WTC11 (cell line): ENCODE measurements at regions not wholly inside any gene's neighbourhood (a gene's known extent, or its start where the extent isn't known, plus 50 kb on each side); places are given as distances from the start of the nearest gene placed in this dataset.

Experiments used
- CREM ChIP-seq: sonication (generic); formaldehyde crosslinking; IDR thresholded peaks from 2 replicates; pipeline ENCODE4 v1.8.1; 2022; ENCODE audit warnings: mild to moderate bottlenecking, missing genetic modification reagents, moderate library complexity
- ELF4 ChIP-seq: sonication (generic); formaldehyde crosslinking; IDR thresholded peaks from 2 replicates; pipeline ENCODE4 v1.8.1; 2022; ENCODE audit warnings: low read depth, mild to moderate bottlenecking, moderate library complexity, missing genetic modification reagents
- NFYB ChIP-seq: sonication (generic); formaldehyde crosslinking; conservative IDR thresholded peaks from 2 replicates; pipeline ENCODE4 v1.8.0; 2022; ENCODE audit warnings: low read depth, missing genetic modification reagents
- RELA ChIP-seq: sonication (generic); formaldehyde crosslinking; IDR thresholded peaks from 2 replicates; pipeline ENCODE4 v1.8.1; 2022; ENCODE audit warnings: missing genetic modification reagents, mild to moderate bottlenecking, borderline replicate concordance
- TCF7 ChIP-seq: sonication (generic); formaldehyde crosslinking; IDR thresholded peaks from 2 replicates; pipeline ENCODE4 v1.8.0; 2022; ENCODE audit warnings: mild to moderate bottlenecking, low read depth, missing genetic modification reagents, moderate library complexity
- ZNF232 ChIP-seq: sonication (generic); formaldehyde crosslinking; IDR thresholded peaks from 2 replicates; pipeline ENCODE4 v1.8.0; 2022; ENCODE audit warnings: mild to moderate bottlenecking, missing genetic modification reagents
- ZNF671 ChIP-seq: fragments of 250-450 bp; sonication (Bioruptor Pico); IDR thresholded peaks from 2 replicates; pipeline ENCODE4 v1.8.0; 2021; ENCODE audit warnings: mild to moderate bottlenecking
- TF ChIP-seq, protein P1 (sequence below): sonication (generic); formaldehyde crosslinking; IDR thresholded peaks from 2 replicates; pipeline ENCODE4 v1.8.0; 2022; ENCODE audit warnings: mild to moderate bottlenecking, missing genetic modification reagents
- TF ChIP-seq, protein P2 (sequence below): sonication (generic); formaldehyde crosslinking; IDR thresholded peaks from 2 replicates; pipeline ENCODE4 v1.8.1; 2023; ENCODE audit warnings: mild to moderate bottlenecking, missing genetic modification reagents, moderate library complexity
- TF ChIP-seq, protein P3 (sequence below): sonication (generic); formaldehyde crosslinking; IDR thresholded peaks from 2 replicates; pipeline ENCODE4 v1.8.0; 2022; ENCODE audit warnings: missing genetic modification reagents
- TF ChIP-seq, protein P4 (sequence below): fragments of 200-600 bp; IDR thresholded peaks from 2 replicates; pipeline ENCODE4 v1.8.0; 2022; ENCODE audit warnings: antibody characterized with exemption

DNA sequence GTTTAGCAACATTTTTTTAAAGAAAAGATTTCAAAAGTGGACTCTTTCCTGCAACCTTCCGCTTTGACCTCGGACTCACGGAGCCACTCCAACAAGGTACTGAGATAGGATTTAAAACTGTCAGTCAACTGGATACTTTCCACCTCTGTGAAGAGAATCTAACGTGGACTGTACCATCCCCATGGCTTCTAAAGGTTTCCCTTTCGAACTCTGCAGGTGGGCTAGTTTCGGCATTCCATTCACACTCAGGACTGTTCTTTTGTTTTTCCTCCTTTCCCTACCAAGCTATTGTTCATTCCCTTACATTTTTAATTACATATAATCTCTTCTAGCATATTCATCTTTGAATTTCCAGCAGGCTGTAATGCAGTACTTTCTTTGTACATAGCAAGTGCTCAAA lies 88.5 kb upstream of the AKIP1 start:
- no peak for TF ChIP-seq CREM (CRISPR knock-in tag)
- TF ChIP-seq, protein P1, sequence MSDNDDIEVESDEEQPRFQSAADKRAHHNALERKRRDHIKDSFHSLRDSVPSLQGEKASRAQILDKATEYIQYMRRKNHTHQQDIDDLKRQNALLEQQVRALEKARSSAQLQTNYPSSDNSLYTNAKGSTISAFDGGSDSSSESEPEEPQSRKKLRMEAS (CRISPR knock-in tag), result no peak
- TF ChIP-seq TCF7 (CRISPR knock-in tag), result no peak
- TF ChIP-seq ZNF232, result no peak
- no peak for TF ChIP-seq RELA
- no peak for TF ChIP-seq ZNF671 (CRISPR knock-in tag)
- TF ChIP-seq ELF4 (CRISPR knock-in tag), result no peak
- TF ChIP-seq, protein P2, sequence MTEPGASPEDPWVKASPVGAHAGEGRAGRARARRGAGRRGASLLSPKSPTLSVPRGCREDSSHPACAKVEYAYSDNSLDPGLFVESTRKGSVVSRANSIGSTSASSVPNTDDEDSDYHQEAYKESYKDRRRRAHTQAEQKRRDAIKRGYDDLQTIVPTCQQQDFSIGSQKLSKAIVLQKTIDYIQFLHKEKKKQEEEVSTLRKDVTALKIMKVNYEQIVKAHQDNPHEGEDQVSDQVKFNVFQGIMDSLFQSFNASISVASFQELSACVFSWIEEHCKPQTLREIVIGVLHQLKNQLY (CRISPR knock-in tag), result no peak
- TF ChIP-seq NFYB, result no peak
- TF ChIP-seq, protein P3, sequence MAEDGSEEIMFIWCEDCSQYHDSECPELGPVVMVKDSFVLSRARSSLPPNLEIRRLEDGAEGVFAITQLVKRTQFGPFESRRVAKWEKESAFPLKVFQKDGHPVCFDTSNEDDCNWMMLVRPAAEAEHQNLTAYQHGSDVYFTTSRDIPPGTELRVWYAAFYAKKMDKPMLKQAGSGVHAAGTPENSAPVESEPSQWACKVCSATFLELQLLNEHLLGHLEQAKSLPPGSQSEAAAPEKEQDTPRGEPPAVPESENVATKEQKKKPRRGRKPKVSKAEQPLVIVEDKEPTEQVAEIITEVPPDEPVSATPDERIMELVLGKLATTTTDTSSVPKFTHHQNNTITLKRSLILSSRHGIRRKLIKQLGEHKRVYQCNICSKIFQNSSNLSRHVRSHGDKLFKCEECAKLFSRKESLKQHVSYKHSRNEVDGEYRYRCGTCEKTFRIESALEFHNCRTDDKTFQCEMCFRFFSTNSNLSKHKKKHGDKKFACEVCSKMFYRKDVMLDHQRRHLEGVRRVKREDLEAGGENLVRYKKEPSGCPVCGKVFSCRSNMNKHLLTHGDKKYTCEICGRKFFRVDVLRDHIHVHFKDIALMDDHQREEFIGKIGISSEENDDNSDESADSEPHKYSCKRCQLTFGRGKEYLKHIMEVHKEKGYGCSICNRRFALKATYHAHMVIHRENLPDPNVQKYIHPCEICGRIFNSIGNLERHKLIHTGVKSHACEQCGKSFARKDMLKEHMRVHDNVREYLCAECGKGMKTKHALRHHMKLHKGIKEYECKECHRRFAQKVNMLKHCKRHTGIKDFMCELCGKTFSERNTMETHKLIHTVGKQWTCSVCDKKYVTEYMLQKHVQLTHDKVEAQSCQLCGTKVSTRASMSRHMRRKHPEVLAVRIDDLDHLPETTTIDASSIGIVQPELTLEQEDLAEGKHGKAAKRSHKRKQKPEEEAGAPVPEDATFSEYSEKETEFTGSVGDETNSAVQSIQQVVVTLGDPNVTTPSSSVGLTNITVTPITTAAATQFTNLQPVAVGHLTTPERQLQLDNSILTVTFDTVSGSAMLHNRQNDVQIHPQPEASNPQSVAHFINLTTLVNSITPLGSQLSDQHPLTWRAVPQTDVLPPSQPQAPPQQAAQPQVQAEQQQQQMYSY, result no peak
- TF ChIP-seq, protein P4, sequence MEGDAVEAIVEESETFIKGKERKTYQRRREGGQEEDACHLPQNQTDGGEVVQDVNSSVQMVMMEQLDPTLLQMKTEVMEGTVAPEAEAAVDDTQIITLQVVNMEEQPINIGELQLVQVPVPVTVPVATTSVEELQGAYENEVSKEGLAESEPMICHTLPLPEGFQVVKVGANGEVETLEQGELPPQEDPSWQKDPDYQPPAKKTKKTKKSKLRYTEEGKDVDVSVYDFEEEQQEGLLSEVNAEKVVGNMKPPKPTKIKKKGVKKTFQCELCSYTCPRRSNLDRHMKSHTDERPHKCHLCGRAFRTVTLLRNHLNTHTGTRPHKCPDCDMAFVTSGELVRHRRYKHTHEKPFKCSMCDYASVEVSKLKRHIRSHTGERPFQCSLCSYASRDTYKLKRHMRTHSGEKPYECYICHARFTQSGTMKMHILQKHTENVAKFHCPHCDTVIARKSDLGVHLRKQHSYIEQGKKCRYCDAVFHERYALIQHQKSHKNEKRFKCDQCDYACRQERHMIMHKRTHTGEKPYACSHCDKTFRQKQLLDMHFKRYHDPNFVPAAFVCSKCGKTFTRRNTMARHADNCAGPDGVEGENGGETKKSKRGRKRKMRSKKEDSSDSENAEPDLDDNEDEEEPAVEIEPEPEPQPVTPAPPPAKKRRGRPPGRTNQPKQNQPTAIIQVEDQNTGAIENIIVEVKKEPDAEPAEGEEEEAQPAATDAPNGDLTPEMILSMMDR, result no peak
